Breast epithelium (tissue), 4 donors: ENCODE measurements at regions not wholly inside any gene's neighbourhood (a gene's known extent, or its start where the extent isn't known, plus 50 kb on each side); places are given as distances from the start of the nearest gene placed in this dataset.

Experiments used
- DNase-seq, 2 donors: peaks; one replicate each; pipeline ENCODE4 v3.0.0-alpha.2; 2019; ENCODE audit warnings: low spot score in 2 of 2
- H3K27ac ChIP-seq, 2 donors: fragments of 200-600 bp; sonication (generic) in 1 of 2; one replicate each; pipeline ENCODE4 v1.5.1; 2016 to 2019; ENCODE audit warnings: mild to moderate bottlenecking in 1 of 2
- H3K27me3 ChIP-seq, 2 donors: fragments of 200-600 bp; sonication (generic) in 1 of 2; one replicate each; pipeline versions ENCODE4 v1.5.1 to v1.6.0; 2017 to 2019; ENCODE audit warnings: control low read depth in 1 of 2, mild to moderate bottlenecking in 1 of 2
- H3K36me3 ChIP-seq: fragments of 200-600 bp; one replicate; pipeline ENCODE4 v1.5.1; 2019
- H3K4me1 ChIP-seq, 2 donors: fragments of 200-600 bp; sonication (generic); one replicate each; pipeline ENCODE4 v1.5.1; 2016 to 2019; ENCODE audit warnings: control low read depth in 1 of 2
- H3K4me3 ChIP-seq, 3 donors: fragments of 200-600 bp; sonication (generic); 1 replicate in 2 of 3; 2 replicates in 1 of 3; pipeline ENCODE4 v1.5.1; 2016 to 2019; ENCODE audit warnings: mild to moderate bottlenecking in 3 of 3, moderate library complexity in 2 of 3
- H3K9me3 ChIP-seq, 2 donors: fragments of 200-600 bp; sonication (generic) in 1 of 2; one replicate each; pipeline ENCODE4 v1.5.1; 2016 to 2019; ENCODE audit warnings: control low read depth in 1 of 2
- CTCF ChIP-seq, 3 donors: fragments of 450-650 bp; IDR thresholded peaks; one replicate each; pipeline ENCODE4 v1.5.1; 2016 to 2017; ENCODE audit warnings: antibody characterized with exemption in 3 of 3, mild to moderate bottlenecking in 3 of 3, moderate library complexity in 3 of 3
- POLR2A ChIP-seq: fragments of 450-650 bp; IDR thresholded peaks from one replicate; pipeline ENCODE4 v1.6.1; 2016; ENCODE audit warnings: antibody characterized with exemption, mild to moderate bottlenecking, moderate library complexity
- POLR2AphosphoS5 ChIP-seq, 3 donors: sonication (generic); formaldehyde crosslinking; IDR thresholded peaks; one replicate each; pipeline ENCODE4 v1.6.1; 2017; ENCODE audit warnings: antibody characterized with exemption in 3 of 3
- intact Hi-C: fragments of 100-400 bp; cut with DNase I; formaldehyde crosslinking; loops from one replicate; pipeline ENCODE4 v1.15.1; 2023; ENCODE audit warnings: low total_unique reads

- DNase-seq = no peak
- intact Hi-C loops = no loop called here
Measured at GRCh38 chr11:116641561-116642045, 131.2 kb downstream of the BUD13 start.

GRCh38 chr11:116640641-116641402 lies 132.0 kb downstream of the BUD13 start:
- Histone ChIP-seq H3K36me3 (no peaks in the 10 kb centered on the region), H3K4me1 (no peaks in the 10 kb centered on the region), H3K9me3 (peaks cover 0 to 3% of the 10 kb centered on the region in 2 donors), H3K27ac (no peak overlapping the region), H3K4me3 (no peak overlapping the region), H3K27me3 (peaks cover 0 to 4% of the 10 kb centered on the region in 2 donors)
- no peak for DNase-seq
- intact Hi-C loops = no loop called here
- TF ChIP-seq POLR2A = no peak
- TF ChIP-seq CTCF (IDR thresholded peaks at IDR 0.05) = no peak
- TF ChIP-seq POLR2AphosphoS5 (IDR thresholded peaks at IDR 0.05) = no peak

More at GRCh38 chr11:116641561-116642045, 131.2 kb downstream of the BUD13 start:
- H3K27me3 ChIP-seq = peaks cover 0 to 4% of the 10 kb centered on the region in 2 donors
- H3K4me3 ChIP-seq = no peak overlapping the region
- TF ChIP-seq POLR2A (no peak), CTCF (IDR thresholded peaks at IDR 0.05) (peak in 2 of 3 donors; percentile 40 to 47)
- peaks cover 0 to 9% of the 10 kb centered on the region in 2 donors for H3K9me3 ChIP-seq
- no peak overlapping the region for H3K27ac ChIP-seq
- no peaks in the 10 kb centered on the region for H3K4me1 ChIP-seq
- H3K36me3 ChIP-seq = no peaks in the 10 kb centered on the region

GRCh38 chr11:116638463-116638862 lies 134.3 kb downstream of the BUD13 start:
- no peak for DNase-seq
- Histone ChIP-seq H3K36me3 (no peaks in the 10 kb centered on the region), H3K27ac (no peak overlapping the region), H3K4me1 (no peaks in the 10 kb centered on the region), H3K4me3 (no peak overlapping the region), H3K27me3 (peaks cover 0 to 2% of the 10 kb centered on the region in 2 donors), H3K9me3 (peaks cover 3 to 6% of the 10 kb centered on the region in 2 donors)
- TF ChIP-seq CTCF (IDR thresholded peaks at IDR 0.05) (no peak), POLR2AphosphoS5 (IDR thresholded peaks at IDR 0.05) (no peak), POLR2A (no peak)
- intact Hi-C loops = no loop called here

GRCh38 chr11:116637766-116638165 lies 135.0 kb downstream of the BUD13 start:
- no peaks in the 10 kb centered on the region for H3K36me3 ChIP-seq
- H3K4me3 ChIP-seq = no peak overlapping the region
- no peaks in the 10 kb centered on the region for H3K27me3 ChIP-seq
- H3K27ac ChIP-seq = no peak overlapping the region
- TF ChIP-seq POLR2AphosphoS5 (IDR thresholded peaks at IDR 0.05) (no peak), CTCF (IDR thresholded peaks at IDR 0.05) (no peak), POLR2A (no peak)
- H3K9me3 ChIP-seq = peaks cover 3 to 6% of the 10 kb centered on the region in 2 donors
- no peaks in the 10 kb centered on the region for H3K4me1 ChIP-seq
- DNase-seq = no peak
- intact Hi-C loops = no loop called here

- TF ChIP-seq POLR2A (no peak), POLR2AphosphoS5 (IDR thresholded peaks at IDR 0.05) (no peak), CTCF (IDR thresholded peaks at IDR 0.05) (no peak)
Measured at GRCh38 chr11:116636341-116636929, 136.4 kb downstream of the BUD13 start.

More at GRCh38 chr11:116636341-116636929, 136.4 kb downstream of the BUD13 start:
- no peaks in the 10 kb centered on the region for H3K27me3 ChIP-seq
- H3K27ac ChIP-seq = no peak overlapping the region
- intact Hi-C loops = no loop called here
- no peak for DNase-seq
- H3K9me3 ChIP-seq = peaks cover 3 to 6% of the 10 kb centered on the region in 2 donors
- no peaks in the 10 kb centered on the region for H3K4me1 ChIP-seq
- no peaks in the 10 kb centered on the region for H3K36me3 ChIP-seq
- no peak overlapping the region for H3K4me3 ChIP-seq
